ENCODE measurements at regions not wholly inside any gene's neighbourhood (a gene's known extent, or its start where the extent isn't known, plus 50 kb on each side); places are given as distances from the start of the nearest gene placed in this dataset.

GRCh38 chr7:17709127-17709526 lies 231.2 kb downstream of the SNX13 start:
- H3K36me3 ChIP-seq (ENCODE audit: control insufficient read depth, insufficient read depth, low read length), result no peaks in the 10 kb centered on the region
- TF ChIP-seq TCF7L2 (IDR thresholded peaks at IDR 0.05; ENCODE audit: low read depth, low read length) (no peak), POLR2AphosphoS5 (IDR thresholded peaks at IDR 0.05; ENCODE audit: low read depth, low read length) (no peak), REST (IDR thresholded peaks at IDR 0.05; ENCODE audit: insufficient read depth in 1 of 2, low read depth in 2 of 2, low read length in 1 of 2) (no peak), CTCF (IDR thresholded peaks at IDR 0.05) (no peak), SIN3A (IDR thresholded peaks at IDR 0.05; ENCODE audit: borderline replicate concordance, insufficient read depth, low read depth, low read length) (no peak)
- intact Hi-C loops (cut with micrococcal nuclease; ENCODE audit: unreplicated experiment), result no loop called here
- in situ Hi-C loops (cut with HindIII; ENCODE audit: low pct_unique_long_range_greater_than_20kb, low sequenced_read_pairs), result no loop called here
- no peaks in the 10 kb centered on the region for H3K4me1 ChIP-seq (ENCODE audit: control insufficient read depth, insufficient read depth, low read length)
- no peaks in the 10 kb centered on the region for H3K9me3 ChIP-seq (ENCODE audit: control insufficient read depth, insufficient read depth, low read depth, low read length)
- H3K4me3 ChIP-seq (ENCODE audit: low read depth in 2 of 2, low read length in 2 of 2), result no peak overlapping the region
- ChIA-PET POLR2A (no interaction called here), CTCF (interaction anchor here (0.7 kb wide), 1 partner anchor 634 kb away, joined by 8 read pairs; no protein-coding TSS in a partner anchor)
- DNase-seq (ENCODE audit: low read depth, low spot score), result no peak
- ATAC-seq, result no peak
- H3K27ac ChIP-seq (ENCODE audit: low read length), result no peak overlapping the region
- BruUV-seq (replicated peaks), result no TSS peak
- H3K27me3 ChIP-seq (ENCODE audit: control insufficient read depth, insufficient read depth, low read length), result peaks cover 4% of the 10 kb centered on the region; the same call in 1 of the 2 replicates

- ATAC-seq (no peak), DNase-seq (ENCODE audit: low read depth, low spot score) (no peak)
- intact Hi-C loops (cut with micrococcal nuclease; ENCODE audit: unreplicated experiment) (no loop called here), in situ Hi-C loops (cut with HindIII; ENCODE audit: low pct_unique_long_range_greater_than_20kb, low sequenced_read_pairs) (no loop called here)
- TF ChIP-seq CTCF (IDR thresholded peaks at IDR 0.05) (no peak), REST (IDR thresholded peaks at IDR 0.05; ENCODE audit: insufficient read depth in 1 of 2, low read depth in 2 of 2, low read length in 1 of 2) (no peak), SIN3A (IDR thresholded peaks at IDR 0.05; ENCODE audit: borderline replicate concordance, insufficient read depth, low read depth, low read length) (no peak), TCF7L2 (IDR thresholded peaks at IDR 0.05; ENCODE audit: low read depth, low read length) (no peak), POLR2AphosphoS5 (IDR thresholded peaks at IDR 0.05; ENCODE audit: low read depth, low read length) (no peak)
- ChIA-PET POLR2A (no interaction called here), CTCF (no interaction called here)
- no peaks in the 10 kb centered on the region for H3K4me1 ChIP-seq (ENCODE audit: control insufficient read depth, insufficient read depth, low read length)
- no peaks in the 10 kb centered on the region for H3K36me3 ChIP-seq (ENCODE audit: control insufficient read depth, insufficient read depth, low read length)
- no peak overlapping the region for H3K4me3 ChIP-seq (ENCODE audit: low read depth in 2 of 2, low read length in 2 of 2)
- no peaks in the 10 kb centered on the region for H3K9me3 ChIP-seq (ENCODE audit: control insufficient read depth, insufficient read depth, low read depth, low read length)
- peaks cover 4% of the 10 kb centered on the region; the same call in 1 of the 2 replicates for H3K27me3 ChIP-seq (ENCODE audit: control insufficient read depth, insufficient read depth, low read length)
- no TSS peak for BruUV-seq (replicated peaks)
- no peak overlapping the region for H3K27ac ChIP-seq (ENCODE audit: low read length)
Measured at GRCh38 chr7:17709599-17709998, 230.7 kb downstream of the SNX13 start.
